HG02610 (cell line): ENCODE measurements at regions not wholly inside any gene's neighbourhood (a gene's known extent, or its start where the extent isn't known, plus 50 kb on each side); places are given as distances from the start of the nearest gene placed in this dataset.

Experiments
- ATAC-seq: cut with Tn5 transposase; IDR thresholded peaks from one replicate; pipeline ENCODE4 v1.9.1; 2021; ENCODE audit warnings: mild to moderate bottlenecking, moderate library complexity; ENCODE audit not compliant: unreplicated experiment

DNA sequence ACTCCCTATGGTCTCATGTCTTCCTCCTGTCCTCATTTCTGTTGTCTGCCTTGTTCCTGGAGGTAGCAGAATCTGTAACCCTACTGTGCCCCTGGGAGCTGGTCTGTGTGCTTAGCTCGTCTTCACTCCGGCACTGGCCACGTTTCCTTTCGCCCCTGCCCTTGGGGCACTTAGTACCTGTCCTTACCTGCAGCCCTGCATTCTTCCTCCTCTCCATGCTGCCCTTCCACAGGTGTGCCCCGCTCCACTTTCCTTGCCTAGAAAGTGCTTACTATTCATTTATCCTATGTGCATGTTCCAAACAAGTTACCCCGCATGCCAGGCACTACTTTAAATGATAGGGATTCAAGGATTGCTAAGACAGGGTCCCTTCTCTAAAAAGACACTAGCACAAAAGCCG is 199.9 kb upstream of the ZMIZ1 start:
- ATAC-seq: no peak

DNA sequence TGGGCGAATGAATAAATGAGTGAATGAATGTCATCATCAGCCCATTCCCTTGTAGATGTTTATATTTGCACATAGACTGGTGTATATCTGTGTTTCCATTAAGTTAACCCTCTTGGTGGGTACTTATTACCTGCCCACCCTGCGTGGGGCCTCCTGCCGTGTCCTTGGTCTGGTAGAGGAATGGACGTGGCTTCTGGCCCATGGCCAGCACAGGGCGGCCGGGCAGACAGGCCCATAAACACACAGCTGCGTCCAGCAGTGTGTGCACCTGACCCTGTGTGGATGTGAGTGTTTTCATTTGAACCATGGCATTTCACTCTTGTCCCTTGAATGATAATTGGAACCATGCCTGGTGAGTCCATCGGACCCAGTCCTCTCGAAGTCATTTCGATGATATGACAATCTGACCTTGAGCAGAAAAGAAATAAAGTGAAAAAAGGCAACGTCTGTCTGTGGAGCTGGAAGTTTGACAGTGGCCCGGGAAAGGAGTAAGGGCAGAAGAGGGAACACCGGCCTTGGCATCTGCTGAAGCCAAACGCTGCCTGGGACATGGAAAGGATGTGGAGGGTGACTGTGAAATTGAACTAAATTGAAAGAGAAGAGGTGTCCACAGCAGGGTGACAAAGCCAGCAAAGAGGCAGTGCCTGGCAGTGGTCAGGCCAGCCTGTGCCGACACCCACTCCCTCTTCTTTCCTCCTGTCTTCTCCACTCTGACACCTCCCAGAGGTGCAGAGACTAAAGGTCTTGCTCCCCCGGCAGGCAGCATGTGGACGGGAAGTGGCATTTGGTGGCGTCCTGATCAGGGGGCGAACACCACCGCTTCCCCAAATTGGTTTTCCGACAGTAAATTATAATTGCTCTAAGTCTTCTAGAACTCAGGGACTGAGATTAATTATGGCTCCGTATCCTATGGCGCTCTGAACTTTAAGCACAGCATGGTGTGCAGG is 199.0 kb upstream of the ZMIZ1 start:
- no peak for ATAC-seq

DNA sequence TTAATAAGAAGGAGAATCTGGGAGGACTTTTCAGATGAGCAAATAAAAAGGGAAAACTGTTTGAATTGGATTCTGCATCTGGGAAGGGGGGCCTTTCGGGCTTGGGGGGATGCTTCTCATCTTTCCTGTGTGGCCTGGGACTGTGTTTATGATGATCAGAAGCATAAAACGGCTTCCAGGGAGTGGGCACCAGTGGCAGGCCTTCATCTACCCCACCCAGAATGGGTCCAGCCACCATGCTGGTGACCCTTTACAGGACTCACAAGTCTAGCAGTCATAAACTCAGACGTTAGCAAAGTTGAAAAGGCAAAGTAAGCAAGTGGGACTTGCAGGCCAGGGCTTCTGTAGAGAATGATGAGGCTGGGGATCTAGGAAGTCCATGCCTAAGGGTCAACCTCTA is 198.3 kb upstream of the ZMIZ1 start:
- no peak for ATAC-seq

- ATAC-seq: no peak
Measured at GRCh38 chr10:78871796-78872195, 197.0 kb upstream of the ZMIZ1 start.

- no peak for ATAC-seq
Measured at GRCh38 chr10:78873413-78873812, 195.4 kb upstream of the ZMIZ1 start.

- ATAC-seq: no peak
Measured at GRCh38 chr10:78875331-78875877, 193.4 kb upstream of the ZMIZ1 start.

DNA sequence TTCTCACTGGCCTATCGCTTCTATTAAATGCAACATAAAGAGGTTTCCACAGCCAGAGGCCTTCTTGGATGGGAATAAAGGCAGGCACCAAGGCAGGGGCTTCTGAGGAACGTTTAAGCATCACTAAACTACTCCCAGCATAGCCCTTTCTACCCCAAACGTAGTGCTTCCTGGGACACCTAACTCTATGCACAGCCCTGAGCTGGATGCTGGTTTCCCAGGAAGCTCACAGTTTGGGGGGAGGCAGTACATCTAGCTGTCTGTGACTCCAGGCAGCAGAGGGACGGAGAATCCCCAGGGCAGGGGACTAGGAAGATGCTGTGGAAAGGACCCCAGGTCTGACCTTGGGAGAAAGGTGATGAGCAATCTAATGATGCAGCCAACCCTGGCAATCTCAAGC is 192.8 kb upstream of the ZMIZ1 start:
- no peak for ATAC-seq

GRCh38 chr10:78876449-78876848 is 192.3 kb upstream of the ZMIZ1 start:
- ATAC-seq: no peak

- no peak for ATAC-seq
Measured at GRCh38 chr10:78879621-78880020, 189.1 kb upstream of the ZMIZ1 start.

DNA sequence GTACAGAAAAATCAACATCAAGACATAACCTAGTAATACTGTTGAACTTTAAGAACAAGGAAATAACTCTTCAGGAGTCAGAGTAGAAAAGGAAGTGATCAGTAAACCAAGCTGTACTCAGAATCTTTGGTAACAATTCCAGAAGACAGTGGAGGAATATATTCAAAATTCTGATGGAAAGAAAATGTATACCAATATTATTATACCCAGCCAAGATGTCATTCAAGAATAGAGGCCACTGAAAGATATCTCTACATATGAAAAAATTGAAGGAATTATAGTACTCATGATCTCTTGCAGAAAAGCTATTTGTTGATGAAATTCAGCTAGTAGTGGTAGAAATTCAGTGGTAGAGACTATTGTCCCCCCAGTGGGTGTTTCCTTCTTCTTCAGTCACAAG is 182.6 kb upstream of the ZMIZ1 start:
- ATAC-seq: no peak

DNA sequence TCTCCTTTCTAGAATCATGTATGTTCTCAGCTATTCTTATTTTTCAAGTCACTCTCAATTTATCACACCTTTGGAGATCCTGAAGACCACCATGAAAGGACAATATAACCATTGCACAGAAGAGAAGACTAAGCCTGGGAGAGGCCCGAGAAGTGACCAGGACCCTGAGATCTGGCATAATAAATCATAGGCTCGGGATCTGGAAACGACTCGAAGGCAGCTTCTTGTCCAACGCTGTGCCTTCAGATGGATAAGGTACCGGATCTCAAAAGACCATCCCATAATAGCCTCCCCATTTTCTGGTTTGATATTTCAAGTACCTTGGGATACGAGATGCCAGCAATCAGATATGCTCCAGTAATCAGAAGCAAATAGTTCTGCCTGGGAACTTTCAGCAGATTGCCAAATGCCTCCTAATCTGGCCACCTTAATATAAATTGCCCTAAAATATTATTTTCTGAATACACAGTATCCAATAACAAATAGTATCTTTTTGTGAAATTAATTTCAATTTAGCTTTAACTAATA is 179.2 kb upstream of the ZMIZ1 start:
- no peak for ATAC-seq

- ATAC-seq: no peak
Measured at GRCh38 chr10:78890506-78890905, 178.3 kb upstream of the ZMIZ1 start.

- ATAC-seq: no peak
Measured at GRCh38 chr10:78891741-78892140, 177.0 kb upstream of the ZMIZ1 start.

GRCh38 chr10:78892338-78893176 is 176.2 kb upstream of the ZMIZ1 start:
- ATAC-seq: no peak

- no peak for ATAC-seq
Measured at GRCh38 chr10:78893217-78893616, 175.5 kb upstream of the ZMIZ1 start.

DNA sequence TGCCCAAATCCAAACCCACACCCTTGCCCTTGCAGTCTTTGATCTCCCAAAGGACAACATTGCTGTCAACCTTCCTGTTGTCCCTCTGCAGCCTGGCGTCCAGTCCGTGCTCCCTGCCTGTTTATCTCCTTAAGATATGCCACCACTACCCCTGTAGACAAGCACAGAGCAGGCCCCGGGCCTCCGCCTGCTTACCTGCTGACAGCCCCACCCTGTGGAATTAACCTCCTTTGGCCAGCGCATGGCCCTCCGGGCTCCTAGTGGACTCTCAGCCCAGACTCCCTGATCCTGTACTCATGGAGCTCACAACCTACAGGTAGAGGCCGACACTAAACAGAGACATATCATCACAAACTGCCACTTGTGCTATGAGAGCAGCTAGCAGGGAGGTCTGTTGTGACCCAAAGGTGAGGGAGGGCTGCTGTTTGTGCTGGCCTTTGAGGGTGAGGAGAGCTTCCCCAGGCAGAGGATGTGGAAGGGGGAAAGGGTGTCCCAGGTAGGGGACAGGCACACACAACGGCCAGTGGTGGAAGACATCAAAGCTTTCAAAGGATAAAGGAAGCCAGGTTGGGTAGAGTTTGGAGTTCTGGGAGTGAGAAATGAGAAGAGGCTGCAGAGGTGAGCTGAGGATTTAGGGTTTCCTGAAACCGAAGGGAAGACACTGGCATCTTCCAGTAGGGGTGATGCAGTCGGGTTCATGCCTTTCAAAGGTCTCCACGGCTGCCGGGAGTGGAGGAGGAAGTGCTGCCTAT is 174.5 kb upstream of the ZMIZ1 start:
- no peak for ATAC-seq

- ATAC-seq: no peak
Measured at GRCh38 chr10:78894841-78895195, 173.9 kb upstream of the ZMIZ1 start.

DNA sequence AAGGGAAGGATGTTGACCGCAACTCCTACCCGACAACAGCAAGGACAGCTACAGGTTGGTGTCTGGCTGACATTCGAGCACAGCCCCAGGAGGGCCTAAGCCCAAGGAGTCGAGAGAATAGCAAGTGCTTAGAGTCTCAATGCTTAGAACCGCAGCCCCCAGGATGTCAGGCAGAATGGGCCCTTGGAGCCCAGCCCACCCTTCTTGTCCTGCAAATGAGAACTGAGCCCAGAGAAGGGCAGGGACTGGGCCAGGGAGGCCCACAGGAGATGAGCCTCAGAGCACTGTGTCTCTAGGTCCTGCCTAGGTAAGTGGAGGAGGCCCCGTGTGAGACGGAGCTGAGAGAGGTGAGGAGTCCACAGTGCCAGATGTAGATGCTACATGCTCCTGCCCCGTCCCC is 173.3 kb upstream of the ZMIZ1 start:
- ATAC-seq: no peak

DNA sequence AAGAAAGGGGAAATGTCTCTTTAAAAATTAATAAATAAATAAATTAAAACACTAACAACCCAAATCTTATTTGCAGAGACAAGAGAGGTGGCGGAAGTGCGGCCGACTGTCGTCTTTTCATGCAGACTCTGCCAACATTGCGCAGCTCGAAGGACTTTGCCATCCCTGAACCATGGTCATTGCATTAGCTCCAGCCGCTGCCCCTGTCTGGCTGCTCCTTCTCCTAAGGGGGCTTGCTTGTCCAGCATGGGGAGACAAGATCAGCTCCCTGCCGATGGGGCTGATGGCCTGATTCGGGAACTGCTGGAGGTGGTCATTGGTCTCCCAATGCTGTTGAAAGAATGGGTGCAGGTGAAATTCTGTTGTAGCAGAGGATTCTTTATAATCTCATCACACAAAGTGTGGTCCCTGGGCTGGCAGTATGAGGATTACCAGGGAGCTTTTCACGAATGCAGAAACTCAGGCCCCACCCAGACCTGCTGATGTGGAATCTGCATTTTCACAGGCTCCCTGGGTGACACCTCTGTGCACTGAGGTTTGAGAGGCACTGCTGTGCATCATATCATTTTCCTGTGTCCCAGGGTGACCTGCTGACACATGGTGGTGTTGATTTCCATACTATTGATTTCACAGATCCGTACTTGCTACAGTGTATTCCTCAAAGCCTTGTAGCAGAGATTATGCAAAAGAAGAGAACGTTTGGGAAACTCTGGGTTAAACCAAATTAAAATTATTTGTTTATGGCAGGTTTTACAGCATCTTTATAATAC is 172.4 kb upstream of the ZMIZ1 start:
- no peak for ATAC-seq
